ENCODE measurements at regions not wholly inside any gene's neighbourhood (a gene's known extent, or its start where the extent isn't known, plus 50 kb on each side); places are given as distances from the start of the nearest gene placed in this dataset.

- Histone ChIP-seq H3K27me3 (replicated peaks; ENCODE audit: insufficient read depth, low read length) (no peaks in the 10 kb centered on the region), H3K79me2 (ENCODE audit: low read length) (no peaks in the 10 kb centered on the region), H3K4me3 (ENCODE audit: low read length) (no peak overlapping the region), H2AFZ (ENCODE audit: low read length) (no peak overlapping the region), H3K36me3 (replicated peaks; ENCODE audit: insufficient read depth, low read length) (no peaks in the 10 kb centered on the region), H3K9me3 (replicated peaks; ENCODE audit: insufficient read depth, low read length) (no peaks in the 10 kb centered on the region), H3K4me2 (ENCODE audit: low read depth, low read length) (no peak overlapping the region), H4K20me1 (ENCODE audit: insufficient read depth, low read length) (no peaks in the 10 kb centered on the region), H3K9ac (ENCODE audit: low read length) (no peak overlapping the region), H3K4me1 (ENCODE audit: low read length) (no peaks in the 10 kb centered on the region), H3K27ac (ENCODE audit: low read length) (no peak overlapping the region), H3K9me2 (replicated peaks; ENCODE audit: insufficient read depth, low read length) (no peaks in the 10 kb centered on the region), H3F3A (ENCODE audit: insufficient read depth, low read length) (no peaks in the 10 kb centered on the region)
- no peak for DNase-seq
- TF ChIP-seq EZH2 (optimal IDR thresholded peaks at IDR 0.05; ENCODE audit: low read depth, low read length) (no peak), CTCF (IDR thresholded peaks at IDR 0.05; ENCODE audit: low read length) (no peak), EZH2phosphoT487 (IDR thresholded peaks at IDR 0.05; ENCODE audit: low read length) (no peak)
Measured at GRCh38 chr2:8153258-8153718, 528.6 kb upstream of the ID2 start.

- DNase-seq, result no peak
- Histone ChIP-seq H3K4me2 (ENCODE audit: low read depth, low read length) (no peak overlapping the region), H4K20me1 (ENCODE audit: insufficient read depth, low read length) (no peaks in the 10 kb centered on the region), H3F3A (ENCODE audit: insufficient read depth, low read length) (no peaks in the 10 kb centered on the region), H3K9me2 (replicated peaks; ENCODE audit: insufficient read depth, low read length) (no peaks in the 10 kb centered on the region), H3K9ac (ENCODE audit: low read length) (no peak overlapping the region), H3K36me3 (replicated peaks; ENCODE audit: insufficient read depth, low read length) (no peaks in the 10 kb centered on the region), H3K9me3 (replicated peaks; ENCODE audit: insufficient read depth, low read length) (no peaks in the 10 kb centered on the region), H2AFZ (ENCODE audit: low read length) (no peak overlapping the region), H3K27me3 (replicated peaks; ENCODE audit: insufficient read depth, low read length) (no peaks in the 10 kb centered on the region), H3K4me1 (ENCODE audit: low read length) (no peaks in the 10 kb centered on the region), H3K79me2 (ENCODE audit: low read length) (no peaks in the 10 kb centered on the region), H3K27ac (ENCODE audit: low read length) (no peak overlapping the region), H3K4me3 (ENCODE audit: low read length) (no peak overlapping the region)
- TF ChIP-seq EZH2phosphoT487 (IDR thresholded peaks at IDR 0.05; ENCODE audit: low read length) (no peak), CTCF (IDR thresholded peaks at IDR 0.05; ENCODE audit: low read length) (no peak), EZH2 (optimal IDR thresholded peaks at IDR 0.05; ENCODE audit: low read depth, low read length) (no peak)
Measured at GRCh38 chr2:8154270-8154669, 527.6 kb upstream of the ID2 start.

DNA sequence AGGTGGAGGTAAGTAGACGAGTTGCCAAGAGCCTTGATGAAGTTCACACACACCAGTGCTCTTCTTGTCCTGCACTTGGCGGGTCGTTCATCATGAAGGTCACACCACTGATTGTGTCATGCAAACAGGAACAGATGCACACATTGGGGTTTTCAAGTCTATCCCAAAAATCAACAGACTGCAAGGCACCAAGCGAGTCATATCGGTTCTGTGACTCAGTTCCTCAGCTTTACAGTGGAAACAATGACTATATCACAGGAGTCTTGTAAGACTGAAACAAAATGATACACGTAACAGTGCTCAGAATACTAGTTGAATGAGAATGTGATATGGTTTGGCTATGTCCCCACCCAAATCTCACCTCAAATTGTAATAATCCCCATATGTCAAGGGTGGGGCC is 526.9 kb upstream of the ID2 start:
- H3K36me3 ChIP-seq (replicated peaks; ENCODE audit: insufficient read depth, low read length), result no peaks in the 10 kb centered on the region
- TF ChIP-seq EZH2 (optimal IDR thresholded peaks at IDR 0.05; ENCODE audit: low read depth, low read length) (no peak), EZH2phosphoT487 (IDR thresholded peaks at IDR 0.05; ENCODE audit: low read length) (no peak), CTCF (IDR thresholded peaks at IDR 0.05; ENCODE audit: low read length) (no peak)
- no peaks in the 10 kb centered on the region for H3K4me1 ChIP-seq (ENCODE audit: low read length)
- H3K79me2 ChIP-seq (ENCODE audit: low read length), result no peaks in the 10 kb centered on the region
- no peaks in the 10 kb centered on the region for H3K9me2 ChIP-seq (replicated peaks; ENCODE audit: insufficient read depth, low read length)
- no peak overlapping the region for H3K4me3 ChIP-seq (ENCODE audit: low read length)
- H3F3A ChIP-seq (ENCODE audit: insufficient read depth, low read length), result no peaks in the 10 kb centered on the region
- H3K9ac ChIP-seq (ENCODE audit: low read length), result no peak overlapping the region
- no peaks in the 10 kb centered on the region for H3K27me3 ChIP-seq (replicated peaks; ENCODE audit: insufficient read depth, low read length)
- H3K4me2 ChIP-seq (ENCODE audit: low read depth, low read length), result no peak overlapping the region
- no peaks in the 10 kb centered on the region for H4K20me1 ChIP-seq (ENCODE audit: insufficient read depth, low read length)
- H2AFZ ChIP-seq (ENCODE audit: low read length), result no peak overlapping the region
- DNase-seq, result no peak
- no peak overlapping the region for H3K27ac ChIP-seq (ENCODE audit: low read length)
- no peaks in the 10 kb centered on the region for H3K9me3 ChIP-seq (replicated peaks; ENCODE audit: insufficient read depth, low read length)
